ENCODE measurements at regions not wholly inside any gene's neighbourhood (a gene's known extent, or its start where the extent isn't known, plus 50 kb on each side); places are given as distances from the start of the nearest gene placed in this dataset.
"Not testable (repeated sequence)": the region's sequence is repeated elsewhere in the genome, so short reads cannot be mapped to it uniquely, and the experiment has no call there.

- no peak for DNase-seq (ENCODE audit: low read depth in 2 of 2)
Observed at GRCh38 chr11:104781719-104782376, 116.4 kb downstream of the CASP12 start.

DNA sequence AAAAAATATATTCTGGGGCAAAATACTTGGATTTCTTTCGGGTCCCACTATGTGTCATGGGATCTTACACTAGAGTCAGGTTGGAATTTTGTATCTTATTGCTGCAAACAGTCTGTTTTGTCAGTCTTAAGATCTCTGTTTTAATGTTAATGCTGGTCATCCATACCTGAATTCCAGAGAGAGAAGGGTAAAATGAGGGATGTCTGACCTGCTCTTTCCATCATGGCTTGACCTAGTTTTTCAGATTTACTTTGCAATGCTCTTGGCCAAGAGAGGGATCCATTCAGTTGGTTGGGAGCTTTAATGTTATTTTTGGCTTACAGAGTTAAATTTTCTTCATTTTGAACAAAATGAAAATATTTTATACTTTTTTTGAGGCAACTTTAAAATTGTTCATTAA is 117.2 kb downstream of the CASP12 start:
- TF ChIP-seq, protein P1, sequence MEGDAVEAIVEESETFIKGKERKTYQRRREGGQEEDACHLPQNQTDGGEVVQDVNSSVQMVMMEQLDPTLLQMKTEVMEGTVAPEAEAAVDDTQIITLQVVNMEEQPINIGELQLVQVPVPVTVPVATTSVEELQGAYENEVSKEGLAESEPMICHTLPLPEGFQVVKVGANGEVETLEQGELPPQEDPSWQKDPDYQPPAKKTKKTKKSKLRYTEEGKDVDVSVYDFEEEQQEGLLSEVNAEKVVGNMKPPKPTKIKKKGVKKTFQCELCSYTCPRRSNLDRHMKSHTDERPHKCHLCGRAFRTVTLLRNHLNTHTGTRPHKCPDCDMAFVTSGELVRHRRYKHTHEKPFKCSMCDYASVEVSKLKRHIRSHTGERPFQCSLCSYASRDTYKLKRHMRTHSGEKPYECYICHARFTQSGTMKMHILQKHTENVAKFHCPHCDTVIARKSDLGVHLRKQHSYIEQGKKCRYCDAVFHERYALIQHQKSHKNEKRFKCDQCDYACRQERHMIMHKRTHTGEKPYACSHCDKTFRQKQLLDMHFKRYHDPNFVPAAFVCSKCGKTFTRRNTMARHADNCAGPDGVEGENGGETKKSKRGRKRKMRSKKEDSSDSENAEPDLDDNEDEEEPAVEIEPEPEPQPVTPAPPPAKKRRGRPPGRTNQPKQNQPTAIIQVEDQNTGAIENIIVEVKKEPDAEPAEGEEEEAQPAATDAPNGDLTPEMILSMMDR (IDR thresholded peaks at IDR 0.05; ENCODE audit: low read depth, low read length) = no peak
- no peak for DNase-seq (ENCODE audit: low read depth in 2 of 2)
- no peak overlapping the region for H3K4me3 ChIP-seq (replicated peaks in 1 of 2; ENCODE audit: low read depth in 2 of 2, low read length in 2 of 2)

More at GRCh38 chr11:104781719-104782376, 116.4 kb downstream of the CASP12 start:
- TF ChIP-seq, protein P1 (IDR thresholded peaks at IDR 0.05; ENCODE audit: low read depth, low read length) = no peak
- H3K4me3 ChIP-seq (replicated peaks in 1 of 2; ENCODE audit: low read depth in 2 of 2, low read length in 2 of 2) = no peak overlapping the region

GRCh38 chr11:104776501-104777170 is 121.6 kb downstream of the CASP12 start:
- TF ChIP-seq, protein P1 (IDR thresholded peaks at IDR 0.05; ENCODE audit: low read depth, low read length) = no peak
- no peak for DNase-seq (ENCODE audit: low read depth in 2 of 2)
- no peak overlapping the region for H3K4me3 ChIP-seq (replicated peaks in 1 of 2; ENCODE audit: low read depth in 2 of 2, low read length in 2 of 2)

- H3K4me3 ChIP-seq (replicated peaks in 1 of 2; ENCODE audit: low read depth in 2 of 2, low read length in 2 of 2) = no peak overlapping the region
- DNase-seq (ENCODE audit: low read depth in 2 of 2) = no peak
- TF ChIP-seq, protein P1 (IDR thresholded peaks at IDR 0.05; ENCODE audit: low read depth, low read length) = no peak
Observed at GRCh38 chr11:104774578-104774977, 123.7 kb downstream of the CASP12 start.

- DNase-seq (ENCODE audit: low read depth in 2 of 2) = peak; percentile 80 to 92
- TF ChIP-seq, protein P1 (IDR thresholded peaks at IDR 0.05; ENCODE audit: low read depth, low read length) = no peak
- H3K4me3 ChIP-seq (replicated peaks in 1 of 2; ENCODE audit: low read depth in 2 of 2, low read length in 2 of 2) = no peak overlapping the region
Observed at GRCh38 chr11:104772806-104773241, 125.4 kb downstream of the CASP12 start.

GRCh38 chr11:104771763-104772162 is 126.5 kb downstream of the CASP12 start:
- TF ChIP-seq, protein P1 (IDR thresholded peaks at IDR 0.05; ENCODE audit: low read depth, low read length) = no peak
- H3K4me3 ChIP-seq (replicated peaks in 1 of 2; ENCODE audit: low read depth in 2 of 2, low read length in 2 of 2) = no peak overlapping the region
- DNase-seq (ENCODE audit: low read depth in 2 of 2) = peak in 1 of 2 donors; percentile 7

DNA sequence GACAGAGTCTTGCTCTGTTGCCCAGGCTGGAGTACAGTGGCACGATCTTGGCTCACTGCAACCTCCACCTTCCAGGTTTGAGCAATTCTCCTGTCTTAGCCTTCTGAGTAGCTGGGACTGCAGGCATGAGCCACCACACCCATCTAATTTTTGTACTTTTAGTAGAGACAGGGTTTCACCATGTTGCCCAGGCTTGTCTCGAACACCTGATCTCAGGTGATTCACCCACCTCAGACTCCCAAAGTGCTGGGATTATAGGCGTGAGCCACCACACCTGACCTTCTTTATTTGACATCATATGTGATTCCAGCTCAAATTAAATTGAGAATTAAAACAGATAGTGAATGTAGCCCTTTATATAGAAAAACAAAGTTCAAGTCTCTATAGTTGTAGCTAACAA is 127.2 kb downstream of the CASP12 start:
- H3K4me3 ChIP-seq (replicated peaks in 1 of 2; ENCODE audit: low read depth in 2 of 2, low read length in 2 of 2); DNase-seq (ENCODE audit: low read depth in 2 of 2): not testable (repeated sequence)
